Peyer's patch (tissue), 4 donors: ENCODE measurements at regions not wholly inside any gene's neighbourhood (a gene's known extent, or its start where the extent isn't known, plus 50 kb on each side); places are given as distances from the start of the nearest gene placed in this dataset.

Source experiments
- POLR2A ChIP-seq, 2 donors: fragments of 450-650 bp; IDR thresholded peaks; one replicate each; pipeline ENCODE4 v1.5.1; 2017; ENCODE audit warnings: antibody characterized with exemption in 2 of 2, mild to moderate bottlenecking in 2 of 2, moderate library complexity in 2 of 2
- TF ChIP-seq, protein P1 (sequence below), 6 experiments: fragments of 450-650 bp in 4 of 6; fragments of 200-600 bp in 2 of 6; sonication (generic) in 1 of 6; IDR thresholded peaks; one replicate each; pipeline ENCODE4 v1.5.1; 2017 to 2019; ENCODE audit warnings: antibody characterized with exemption in 6 of 6, mild to moderate bottlenecking in 3 of 6, moderate library complexity in 1 of 6

DNA sequence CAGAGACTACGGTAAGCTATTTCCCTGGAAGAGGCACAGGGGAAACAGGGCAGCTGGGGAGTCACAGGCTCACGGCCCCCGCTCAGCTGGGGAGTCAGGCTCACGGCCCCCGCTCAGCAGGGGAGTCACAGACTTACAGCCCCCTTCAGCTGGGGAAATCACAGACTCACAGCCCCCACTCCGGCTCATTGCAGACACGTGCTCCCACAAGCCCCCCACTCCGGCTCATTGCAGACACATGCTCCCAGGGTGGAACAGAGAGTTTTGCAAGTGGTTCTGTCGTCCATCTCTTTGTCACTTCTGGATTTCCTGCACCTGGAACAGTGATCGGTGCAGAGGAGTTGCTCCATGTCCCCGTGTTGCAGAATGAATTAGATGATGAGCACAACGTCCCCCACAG, 405.5 kb downstream of the CDH26 start:
- TF ChIP-seq, protein P1, sequence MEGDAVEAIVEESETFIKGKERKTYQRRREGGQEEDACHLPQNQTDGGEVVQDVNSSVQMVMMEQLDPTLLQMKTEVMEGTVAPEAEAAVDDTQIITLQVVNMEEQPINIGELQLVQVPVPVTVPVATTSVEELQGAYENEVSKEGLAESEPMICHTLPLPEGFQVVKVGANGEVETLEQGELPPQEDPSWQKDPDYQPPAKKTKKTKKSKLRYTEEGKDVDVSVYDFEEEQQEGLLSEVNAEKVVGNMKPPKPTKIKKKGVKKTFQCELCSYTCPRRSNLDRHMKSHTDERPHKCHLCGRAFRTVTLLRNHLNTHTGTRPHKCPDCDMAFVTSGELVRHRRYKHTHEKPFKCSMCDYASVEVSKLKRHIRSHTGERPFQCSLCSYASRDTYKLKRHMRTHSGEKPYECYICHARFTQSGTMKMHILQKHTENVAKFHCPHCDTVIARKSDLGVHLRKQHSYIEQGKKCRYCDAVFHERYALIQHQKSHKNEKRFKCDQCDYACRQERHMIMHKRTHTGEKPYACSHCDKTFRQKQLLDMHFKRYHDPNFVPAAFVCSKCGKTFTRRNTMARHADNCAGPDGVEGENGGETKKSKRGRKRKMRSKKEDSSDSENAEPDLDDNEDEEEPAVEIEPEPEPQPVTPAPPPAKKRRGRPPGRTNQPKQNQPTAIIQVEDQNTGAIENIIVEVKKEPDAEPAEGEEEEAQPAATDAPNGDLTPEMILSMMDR (IDR thresholded peaks at IDR 0.05) = no peak
- no peak for TF ChIP-seq POLR2A (IDR thresholded peaks at IDR 0.05)
